Spleen (tissue), 7 donors: ENCODE measurements at regions not wholly inside any gene's neighbourhood (a gene's known extent, or its start where the extent isn't known, plus 50 kb on each side); places are given as distances from the start of the nearest gene placed in this dataset.

Experiments
- POLR2A ChIP-seq, 3 donors: fragments of 450-650 bp; IDR thresholded peaks; one replicate each; pipeline ENCODE4 v1.5.1; 2017; ENCODE audit warnings: antibody characterized with exemption in 3 of 3, mild to moderate bottlenecking in 1 of 3
- TF ChIP-seq, protein P1 (sequence below), 11 experiments: fragments of 200-600 bp in 7 of 11; fragments of 450-650 bp in 4 of 11; sonication (generic) in 4 of 11; IDR thresholded peaks in 8 of 11; conservative IDR thresholded peaks in 3 of 11; 1 replicate in 7 of 11; 2 replicates in 4 of 11; pipeline versions ENCODE4 v1.4.0 to v1.8.0; 2016 to 2021; ENCODE audit warnings: antibody characterized with exemption in 11 of 11, inconsistent platforms in 4 of 11, mild to moderate bottlenecking in 1 of 11
- donor health status: DM: no; HTN: no; CAD: no; lungs with moderate emphysema.
- donor health status: DM: no; HTN: no; CAD: no.
- donor health status: DM: no; HTN: no; CAD: no.

DNA sequence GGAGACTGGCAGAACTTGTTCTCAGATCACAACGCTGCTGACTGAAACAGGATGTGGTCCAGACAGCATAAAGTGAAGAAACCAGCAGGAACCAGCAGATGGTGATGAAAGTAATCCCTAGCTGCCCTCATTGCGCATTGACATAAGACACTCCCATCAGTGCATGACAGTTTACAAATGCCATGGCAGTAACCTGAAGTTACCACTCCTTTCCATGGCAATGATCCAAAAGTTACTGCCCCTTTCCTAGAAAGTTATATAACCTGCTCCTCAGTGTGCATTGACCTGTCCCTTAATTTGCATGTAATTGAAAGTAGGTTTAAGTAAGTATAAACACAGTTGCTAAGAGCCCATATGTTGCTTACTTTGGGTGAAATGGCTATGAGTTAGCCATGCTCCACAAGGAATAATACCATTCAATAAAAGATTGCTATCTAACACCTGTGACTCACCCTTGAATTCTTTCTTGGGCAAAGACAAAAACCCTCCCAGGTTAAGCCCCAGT is 149.1 kb upstream of the CD96 start:
- no peak for TF ChIP-seq POLR2A (IDR thresholded peaks at IDR 0.05)
- TF ChIP-seq, protein P1, sequence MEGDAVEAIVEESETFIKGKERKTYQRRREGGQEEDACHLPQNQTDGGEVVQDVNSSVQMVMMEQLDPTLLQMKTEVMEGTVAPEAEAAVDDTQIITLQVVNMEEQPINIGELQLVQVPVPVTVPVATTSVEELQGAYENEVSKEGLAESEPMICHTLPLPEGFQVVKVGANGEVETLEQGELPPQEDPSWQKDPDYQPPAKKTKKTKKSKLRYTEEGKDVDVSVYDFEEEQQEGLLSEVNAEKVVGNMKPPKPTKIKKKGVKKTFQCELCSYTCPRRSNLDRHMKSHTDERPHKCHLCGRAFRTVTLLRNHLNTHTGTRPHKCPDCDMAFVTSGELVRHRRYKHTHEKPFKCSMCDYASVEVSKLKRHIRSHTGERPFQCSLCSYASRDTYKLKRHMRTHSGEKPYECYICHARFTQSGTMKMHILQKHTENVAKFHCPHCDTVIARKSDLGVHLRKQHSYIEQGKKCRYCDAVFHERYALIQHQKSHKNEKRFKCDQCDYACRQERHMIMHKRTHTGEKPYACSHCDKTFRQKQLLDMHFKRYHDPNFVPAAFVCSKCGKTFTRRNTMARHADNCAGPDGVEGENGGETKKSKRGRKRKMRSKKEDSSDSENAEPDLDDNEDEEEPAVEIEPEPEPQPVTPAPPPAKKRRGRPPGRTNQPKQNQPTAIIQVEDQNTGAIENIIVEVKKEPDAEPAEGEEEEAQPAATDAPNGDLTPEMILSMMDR (IDR thresholded peaks at IDR 0.05 in 8 of 11, conservative IDR thresholded peaks at IDR 0.05 in 3 of 11), result no peak
